Caco-2 (cell line): ENCODE measurements at regions not wholly inside any gene's neighbourhood (a gene's known extent, or its start where the extent isn't known, plus 50 kb on each side); places are given as distances from the start of the nearest gene placed in this dataset.

Experiments used
- BruUV-seq: library from RNA; stranded (reverse); fragments of 400-500 nt; replicated peaks from 2 replicates; lab custom pipeline; 2021; lab: Mats Ljungman, UMichigan
- CTCF ChIA-PET: fragments of 300-600 bp; sonication (Branson Sonifier 250); formaldehyde crosslinking; loops from one replicate; lab custom pipeline; 2022; ENCODE audit warnings: antibody characterized with exemption; lab: Charles Lee
- POLR2A ChIA-PET: fragments of 300-600 bp; sonication (Branson Sonifier 250); formaldehyde crosslinking; loops from one replicate; lab custom pipeline; 2022; ENCODE audit warnings: antibody characterized with exemption; lab: Charles Lee
- DNase-seq, 2 experiments: peaks; one replicate each; pipeline versions ENCODE4 v3.0.0 to v3.0.0-alpha.2; 2020 to 2022
- H3K27me3 ChIP-seq: replicated peaks from 2 replicates; pipeline ENCODE4 v1.6.0; 2011; ENCODE audit warnings: low read length; ENCODE audit not compliant: control insufficient read depth, insufficient read depth
- H3K36me3 ChIP-seq: 2 replicates; pipeline ENCODE4 v1.5.1; 2011; ENCODE audit warnings: low read length; ENCODE audit not compliant: control insufficient read depth, insufficient read depth
- H3K4me1 ChIP-seq: fragments of 250-450 bp; sonication (Bioruptor Pico); 2 replicates; pipeline ENCODE4 v1.5.1; 2020; ENCODE audit warnings: mild to moderate bottlenecking
- H3K4me3 ChIP-seq: 2 replicates; pipeline ENCODE4 v1.5.1; 2011; ENCODE audit warnings: low read depth, mild to moderate bottlenecking, control low read depth, low read length
- H3K9me3 ChIP-seq: fragments of 250-450 bp; sonication (Bioruptor Pico); 2 replicates; pipeline ENCODE4 v1.5.1; 2020; ENCODE audit warnings: mild to moderate bottlenecking, moderate library complexity
- H3K27ac Mint-ChIP-seq: one replicate; pipeline ENCODE4 v1.8.0; 2022; ENCODE audit warnings: mixed read lengths; ENCODE audit not compliant: unreplicated experiment
- H3K27me3 Mint-ChIP-seq: one replicate; pipeline ENCODE4 v1.8.0; 2022; ENCODE audit warnings: mixed read lengths; ENCODE audit not compliant: insufficient read depth, unreplicated experiment
- H3K36me3 Mint-ChIP-seq: one replicate; pipeline ENCODE4 v1.8.0; 2022; ENCODE audit warnings: mild to moderate bottlenecking, mixed read lengths; ENCODE audit not compliant: insufficient read depth, unreplicated experiment
- H3K4me1 Mint-ChIP-seq: one replicate; pipeline ENCODE4 v1.8.0; 2022; ENCODE audit warnings: low read depth, mixed read lengths; ENCODE audit not compliant: unreplicated experiment
- H3K4me3 Mint-ChIP-seq: one replicate; pipeline ENCODE4 v1.8.0; 2022; ENCODE audit warnings: mild to moderate bottlenecking, moderate library complexity, mixed read lengths; ENCODE audit not compliant: unreplicated experiment
- H3K9me3 Mint-ChIP-seq: one replicate; pipeline ENCODE4 v1.8.0; 2022; ENCODE audit warnings: mixed read lengths; ENCODE audit not compliant: unreplicated experiment
- CTCF ChIP-seq, 2 experiments: fragments of 200-600 bp in 1 of 2; IDR thresholded peaks; 1 replicate in 1 of 2; 2 replicates in 1 of 2; pipeline versions ENCODE4 v1.5.1 to v1.8.0; 2011 to 2022; ENCODE audit warnings: antibody characterized with exemption in 1 of 2, control low read depth in 1 of 2, inconsistent platforms in 1 of 2, low read depth in 1 of 2, low read length in 1 of 2, mild to moderate bottlenecking in 1 of 2, moderate library complexity in 1 of 2; ENCODE audit not compliant: insufficient read depth in 1 of 2, severe bottlenecking in 1 of 2, unreplicated experiment in 1 of 2
- intact Hi-C: fragments of 100-400 bp; cut with micrococcal nuclease; formaldehyde crosslinking; loops from one replicate; pipeline ENCODE4 v1.10.0; 2022; ENCODE audit not compliant: unreplicated experiment

DNA sequence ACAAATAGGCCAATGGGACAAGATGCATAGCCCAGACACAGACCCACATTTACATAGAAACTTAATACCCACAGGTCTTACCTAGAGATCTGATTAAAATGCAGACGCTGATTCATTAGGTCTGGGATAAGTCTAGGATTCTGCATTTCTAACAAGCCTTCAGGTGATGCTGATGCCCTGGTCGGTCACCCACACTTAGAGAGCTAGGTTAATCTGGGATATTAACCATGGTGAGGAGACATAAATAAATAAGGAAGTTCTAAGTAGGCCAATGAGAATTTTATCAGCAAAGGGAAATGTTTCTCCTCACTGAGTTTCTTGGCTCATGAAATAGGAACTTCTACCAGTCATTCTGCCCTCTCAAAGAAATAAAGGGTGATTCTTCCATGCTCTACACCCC, 120.1 kb downstream of the BMP4 start:
- Mint-ChIP-seq H3K4me3 (no peak overlapping the region), H3K27me3 (no peaks in the 10 kb centered on the region), H3K36me3 (peaks cover 46% of the 10 kb centered on the region), H3K4me1 (peaks cover 11% of the 10 kb centered on the region), H3K27ac (no peak overlapping the region), H3K9me3 (peaks cover 28% of the 10 kb centered on the region)
- Histone ChIP-seq H3K9me3 (peaks cover 5% of the 10 kb centered on the region; the same call in 1 of the 2 replicates), H3K4me1 (peaks cover 10% of the 10 kb centered on the region), H3K27me3 (no peaks in the 10 kb centered on the region), H3K4me3 (no peak overlapping the region), H3K36me3 (peaks cover 3% of the 10 kb centered on the region; the same call in 1 of the 2 replicates)
- CTCF ChIA-PET: no interaction called here
- intact Hi-C loops: no loop called here
- TF ChIP-seq CTCF (IDR thresholded peaks at IDR 0.05; ENCODE audit: insufficient read depth in 1 of 2, low read depth in 1 of 2, low read length in 1 of 2, severe bottlenecking in 1 of 2, unreplicated experiment in 1 of 2): no peak
- BruUV-seq: no TSS peak
- POLR2A ChIA-PET: no interaction called here
- DNase-seq: no peak

DNA sequence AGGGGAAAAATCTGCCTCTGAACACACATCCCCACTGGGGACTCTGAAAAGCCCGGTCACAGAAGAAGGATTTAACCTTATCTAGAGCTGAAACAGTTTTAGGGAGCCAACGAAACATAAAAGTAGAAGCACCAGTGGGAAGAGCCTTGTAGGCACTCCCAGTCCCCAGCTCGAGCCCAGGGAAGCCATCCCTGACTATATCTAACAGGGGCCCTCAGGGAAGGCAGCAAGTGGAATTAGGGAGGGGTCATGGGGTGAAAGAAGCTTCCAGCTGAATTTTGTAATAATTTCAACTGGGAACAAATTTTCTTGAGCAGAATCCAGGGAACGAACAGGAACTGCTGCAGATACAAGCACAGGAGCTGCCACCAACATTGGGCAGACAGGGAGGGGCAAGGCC, 127.8 kb downstream of the BMP4 start:
- peaks cover 10% of the 10 kb centered on the region for H3K4me1 ChIP-seq
- H3K27me3 ChIP-seq: no peaks in the 10 kb centered on the region
- H3K4me1 Mint-ChIP-seq: peaks cover 6% of the 10 kb centered on the region
- no peak overlapping the region for H3K4me3 ChIP-seq
- intact Hi-C loops: no loop called here
- POLR2A ChIA-PET: no interaction called here
- BruUV-seq: no TSS peak
- no peaks in the 10 kb centered on the region for H3K27me3 Mint-ChIP-seq
- no peak for DNase-seq
- no peak for TF ChIP-seq CTCF (IDR thresholded peaks at IDR 0.05; ENCODE audit: insufficient read depth in 1 of 2, low read depth in 1 of 2, low read length in 1 of 2, severe bottlenecking in 1 of 2, unreplicated experiment in 1 of 2)
- no peaks in the 10 kb centered on the region for H3K36me3 Mint-ChIP-seq
- CTCF ChIA-PET: no interaction called here
- H3K27ac Mint-ChIP-seq: peak overlapping the region; percentile 73
- no peak overlapping the region for H3K4me3 Mint-ChIP-seq
- H3K9me3 ChIP-seq: no peaks in the 10 kb centered on the region
- H3K9me3 Mint-ChIP-seq: no peaks in the 10 kb centered on the region
- no peaks in the 10 kb centered on the region for H3K36me3 ChIP-seq

DNA sequence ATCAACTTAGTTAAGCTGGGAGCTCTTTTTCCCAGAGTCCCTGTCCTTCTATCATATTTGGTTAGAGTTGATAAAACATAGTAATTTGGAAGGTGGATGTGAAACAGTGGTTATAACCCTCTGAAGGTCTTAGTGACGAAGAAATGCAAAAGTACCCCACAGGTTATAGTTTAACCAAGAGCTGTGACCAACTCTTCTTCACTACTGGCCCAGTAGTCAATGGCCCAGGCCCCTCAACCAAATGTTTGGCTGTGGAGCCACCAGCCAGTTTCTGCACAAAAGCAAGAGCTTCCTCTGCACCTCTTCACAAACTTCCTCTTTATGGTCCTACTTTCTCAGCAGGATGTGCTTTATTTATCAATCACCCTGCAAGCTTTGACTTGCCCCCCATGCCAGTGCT, 132.6 kb downstream of the BMP4 start:
- no TSS peak for BruUV-seq
- CTCF ChIA-PET: no interaction called here

More for the DNA sequence above, 132.6 kb downstream of the BMP4 start:
- H3K4me3 Mint-ChIP-seq: no peak overlapping the region
- Histone ChIP-seq H3K9me3 (0 out of 2 replicates have a peak, but pooled peaks cover 5% of the 10 kb centered on the region), H3K36me3 (no peaks in the 10 kb centered on the region), H3K4me3 (no peak overlapping the region), H3K4me1 (no peaks in the 10 kb centered on the region; the same call in 1 of the 2 replicates), H3K27me3 (no peaks in the 10 kb centered on the region)
- no peaks in the 10 kb centered on the region for H3K9me3 Mint-ChIP-seq
- TF ChIP-seq CTCF (IDR thresholded peaks at IDR 0.05; ENCODE audit: insufficient read depth in 1 of 2, low read depth in 1 of 2, low read length in 1 of 2, severe bottlenecking in 1 of 2, unreplicated experiment in 1 of 2): no peak
- H3K36me3 Mint-ChIP-seq: no peaks in the 10 kb centered on the region
- no peak for DNase-seq
- H3K4me1 Mint-ChIP-seq: peaks cover 6% of the 10 kb centered on the region
- POLR2A ChIA-PET: no interaction called here
- intact Hi-C loops: no loop called here
- no peaks in the 10 kb centered on the region for H3K27me3 Mint-ChIP-seq
- H3K27ac Mint-ChIP-seq: no peak overlapping the region
